ENCODE measurements at regions not wholly inside any gene's neighbourhood (a gene's known extent, or its start where the extent isn't known, plus 50 kb on each side); places are given as distances from the start of the nearest gene placed in this dataset.

DNA sequence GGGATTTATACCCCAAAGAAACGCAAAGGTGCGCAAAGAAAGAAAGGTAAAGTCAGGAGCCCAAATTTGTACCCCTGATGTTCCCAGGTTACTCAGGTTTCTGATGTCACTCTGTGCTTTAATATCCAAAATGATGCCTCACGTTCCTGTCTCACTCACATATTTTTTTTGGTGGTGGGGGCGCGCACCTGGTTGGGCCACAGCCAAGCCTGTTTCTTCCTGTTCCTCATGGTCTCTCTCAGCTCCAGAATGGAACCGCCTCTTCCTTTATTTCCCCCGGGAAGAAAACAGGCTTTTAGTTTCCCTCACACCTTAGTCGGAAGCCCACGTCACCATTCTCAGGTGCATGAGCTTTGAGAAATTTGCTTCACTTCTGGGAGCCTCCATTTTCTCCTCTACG is 118.3 kb upstream of the BOD1 start:
- no peak for DNase-seq
- in situ Hi-C loops (cut with MboI; ENCODE audit: low pct_unique_long_range_greater_than_20kb, low sequenced_read_pairs): no loop called here

DNA sequence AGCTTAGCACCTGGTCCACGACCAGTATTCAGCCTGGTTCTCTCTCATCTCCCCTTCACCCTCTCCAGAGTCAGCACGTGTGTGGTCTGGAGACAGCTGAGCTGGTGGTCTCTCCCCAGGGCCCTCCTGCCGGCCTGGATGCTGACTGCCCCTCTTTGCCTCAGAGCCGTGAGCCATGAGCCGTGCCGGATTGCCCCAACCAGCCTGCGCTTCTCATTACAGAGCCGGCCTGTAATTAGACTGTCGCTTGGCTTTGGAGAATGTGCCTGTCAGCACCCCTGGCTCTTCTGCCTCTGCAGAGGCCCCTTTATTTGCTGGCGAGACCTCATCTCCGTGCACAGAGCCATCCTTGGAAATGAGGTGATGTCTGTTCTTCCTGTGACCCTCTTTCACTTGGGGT is 118.7 kb upstream of the BOD1 start:
- in situ Hi-C loops (cut with MboI; ENCODE audit: low pct_unique_long_range_greater_than_20kb, low sequenced_read_pairs): no loop called here
- DNase-seq: no peak

- in situ Hi-C loops (cut with MboI; ENCODE audit: low pct_unique_long_range_greater_than_20kb, low sequenced_read_pairs): no loop called here
- no peak for DNase-seq
These were observed 119.2 kb upstream of the BOD1 start for GRCh38 chr5:173735691-173736090.

DNA sequence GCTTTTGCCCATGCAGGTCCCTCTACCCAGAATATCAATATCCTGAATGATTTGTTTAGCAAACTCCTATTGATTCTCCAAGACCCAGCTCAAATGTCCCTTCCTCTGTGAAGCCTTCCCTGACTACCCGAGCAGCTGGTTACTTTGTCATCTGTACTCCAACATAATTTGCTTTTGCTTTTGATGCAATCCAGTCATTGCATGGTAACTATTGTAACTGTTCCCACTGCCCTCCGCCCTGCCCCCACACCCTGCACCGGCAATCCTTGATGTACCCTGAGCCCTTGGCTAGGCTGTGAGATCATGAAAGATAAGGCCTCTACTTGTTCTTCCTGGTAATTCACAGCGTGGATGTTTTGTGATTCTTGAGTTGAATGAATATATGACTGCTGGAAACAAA is 119.9 kb upstream of the BOD1 start:
- no peak for DNase-seq
- in situ Hi-C loops (cut with MboI; ENCODE audit: low pct_unique_long_range_greater_than_20kb, low sequenced_read_pairs): no loop called here

DNA sequence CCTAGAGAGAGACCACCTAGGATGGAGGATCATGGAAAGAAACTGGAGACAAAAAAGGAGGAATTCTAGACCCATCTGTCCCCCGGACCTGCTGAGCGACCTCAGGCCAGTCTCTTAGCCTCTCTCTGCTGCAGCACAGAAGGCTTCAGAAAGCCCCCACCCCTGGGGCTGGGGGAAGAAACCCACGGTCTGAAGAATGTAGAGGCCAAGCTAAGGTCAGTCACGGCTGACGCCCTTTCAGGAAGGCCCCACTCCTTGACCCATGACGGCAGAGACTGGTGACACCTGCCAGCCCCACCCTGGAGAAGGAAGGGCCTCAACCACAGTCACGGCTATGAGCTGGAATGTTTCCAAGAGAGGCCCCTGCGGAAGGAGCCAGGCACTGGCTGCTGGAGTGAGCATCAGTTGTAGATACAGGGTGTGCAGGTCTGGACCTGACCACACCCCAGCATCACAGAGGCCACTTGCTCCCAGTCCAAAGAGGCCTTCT is 120.5 kb upstream of the BOD1 start:
- in situ Hi-C loops (cut with MboI; ENCODE audit: low pct_unique_long_range_greater_than_20kb, low sequenced_read_pairs): no loop called here
- peak; percentile 14 for DNase-seq

- DNase-seq: no peak
- in situ Hi-C loops (cut with MboI; ENCODE audit: low pct_unique_long_range_greater_than_20kb, low sequenced_read_pairs): no loop called here
These were observed 123.3 kb upstream of the BOD1 start for GRCh38 chr5:173739741-173740140.

- no peak for DNase-seq
- in situ Hi-C loops (cut with MboI; ENCODE audit: low pct_unique_long_range_greater_than_20kb, low sequenced_read_pairs): no loop called here
These were observed 124.0 kb upstream of the BOD1 start for GRCh38 chr5:173740400-173740799.

GRCh38 chr5:173741087-173741486 is 124.6 kb upstream of the BOD1 start:
- no peak for DNase-seq
- in situ Hi-C loops (cut with MboI; ENCODE audit: low pct_unique_long_range_greater_than_20kb, low sequenced_read_pairs): no loop called here

DNA sequence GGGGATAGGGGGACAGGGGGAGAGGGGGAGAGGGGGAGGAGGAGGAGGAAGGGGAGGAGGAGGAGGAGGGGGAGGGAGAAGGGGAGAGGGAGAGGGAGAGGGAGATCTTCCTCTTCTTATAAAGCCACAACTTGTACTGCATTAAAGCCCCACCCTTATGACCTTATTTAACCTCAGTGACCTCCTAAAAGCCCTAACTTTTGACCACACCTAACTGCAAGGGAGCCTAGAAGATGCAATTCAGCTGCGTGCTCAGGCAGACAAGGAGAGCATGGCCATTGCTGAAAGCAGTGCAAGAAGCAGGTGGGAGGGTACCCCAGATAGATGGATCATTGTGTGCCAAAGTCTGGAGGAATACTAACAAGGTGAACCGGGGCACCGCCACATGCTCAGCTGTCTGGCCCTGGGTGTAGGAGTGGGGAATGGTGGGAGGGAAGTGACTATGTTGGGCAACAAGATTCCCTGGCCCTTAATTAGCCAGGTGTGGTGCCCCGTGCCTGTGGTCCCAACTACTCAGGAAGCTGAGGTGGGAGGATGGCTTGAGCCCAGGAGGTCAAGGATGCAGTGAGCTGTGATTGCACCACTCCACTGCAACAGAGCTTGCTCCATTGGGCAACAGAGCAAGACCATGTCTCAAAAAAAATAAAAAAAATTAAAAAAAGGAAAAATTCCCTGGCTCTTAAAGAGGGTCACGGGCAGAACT is 125.4 kb upstream of the BOD1 start:
- in situ Hi-C loops (cut with MboI; ENCODE audit: low pct_unique_long_range_greater_than_20kb, low sequenced_read_pairs): no loop called here
- no peak for DNase-seq

DNA sequence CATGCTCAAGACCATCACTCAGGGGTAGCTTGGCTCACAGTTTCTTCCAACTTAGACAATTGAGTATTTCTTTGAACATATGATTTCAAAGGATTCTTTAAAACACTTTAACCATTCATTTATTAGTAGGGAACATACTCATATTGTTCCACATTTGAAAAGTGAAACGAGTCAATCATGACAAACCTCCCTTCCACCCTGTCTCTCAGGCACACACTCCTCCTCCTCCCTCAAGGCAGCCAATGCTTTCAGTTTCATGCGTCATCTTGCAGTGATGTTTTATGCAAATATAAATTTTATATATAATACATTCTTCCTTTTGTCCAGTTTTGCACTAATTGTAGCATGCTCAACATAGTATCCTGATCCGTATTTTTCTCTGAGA is 126.0 kb upstream of the BOD1 start:
- in situ Hi-C loops (cut with MboI; ENCODE audit: low pct_unique_long_range_greater_than_20kb, low sequenced_read_pairs): no loop called here
- DNase-seq: no peak

GRCh38 chr5:173743641-173744343 is 127.3 kb upstream of the BOD1 start:
- in situ Hi-C loops (cut with MboI; ENCODE audit: low pct_unique_long_range_greater_than_20kb, low sequenced_read_pairs): no loop called here
- no peak for DNase-seq

DNA sequence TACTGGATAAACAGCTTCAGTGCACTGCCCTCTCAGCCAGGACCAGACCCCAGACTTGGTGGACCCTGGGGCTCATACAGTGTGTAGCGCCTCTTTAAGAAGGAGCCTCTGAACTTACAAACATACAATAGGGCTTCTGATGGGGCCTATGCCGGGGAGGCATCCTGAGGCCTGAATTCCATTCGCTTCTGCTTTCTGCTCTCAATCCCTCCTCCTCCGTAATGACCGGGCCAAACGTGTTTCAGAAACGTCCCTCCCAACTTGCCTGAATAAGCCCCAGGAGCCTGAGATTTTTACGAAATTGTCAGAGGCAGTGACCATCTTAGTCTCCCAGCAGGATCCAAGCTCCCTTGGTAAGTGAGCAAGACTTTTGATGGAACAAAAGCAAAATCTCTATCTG is 128.1 kb upstream of the BOD1 start:
- no peak for DNase-seq
- in situ Hi-C loops (cut with MboI; ENCODE audit: low pct_unique_long_range_greater_than_20kb, low sequenced_read_pairs): no loop called here

DNA sequence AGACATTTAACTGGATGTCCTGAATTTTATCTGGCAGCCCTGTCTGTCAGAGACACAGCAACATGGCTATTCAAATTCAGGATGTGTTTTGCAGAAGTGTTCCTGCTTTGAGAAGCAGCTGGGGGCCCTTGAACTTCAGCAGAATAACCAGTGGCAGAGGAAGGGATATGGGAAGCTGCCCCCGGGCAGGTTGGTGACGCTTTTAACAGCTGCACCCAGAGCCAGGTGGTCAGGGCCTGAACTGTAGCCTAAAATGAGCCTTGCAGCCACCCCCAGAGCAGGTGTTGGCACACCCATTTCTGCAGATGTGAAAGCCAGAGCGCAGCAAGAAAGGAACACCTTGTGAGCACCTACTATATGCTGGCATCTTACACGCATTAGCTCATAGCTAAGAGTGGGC is 128.7 kb upstream of the BOD1 start:
- in situ Hi-C loops (cut with MboI; ENCODE audit: low pct_unique_long_range_greater_than_20kb, low sequenced_read_pairs): no loop called here
- DNase-seq: peak; percentile 11

GRCh38 chr5:173745557-173745956 is 129.1 kb upstream of the BOD1 start:
- no peak for DNase-seq
- in situ Hi-C loops (cut with MboI; ENCODE audit: low pct_unique_long_range_greater_than_20kb, low sequenced_read_pairs): no loop called here

DNA sequence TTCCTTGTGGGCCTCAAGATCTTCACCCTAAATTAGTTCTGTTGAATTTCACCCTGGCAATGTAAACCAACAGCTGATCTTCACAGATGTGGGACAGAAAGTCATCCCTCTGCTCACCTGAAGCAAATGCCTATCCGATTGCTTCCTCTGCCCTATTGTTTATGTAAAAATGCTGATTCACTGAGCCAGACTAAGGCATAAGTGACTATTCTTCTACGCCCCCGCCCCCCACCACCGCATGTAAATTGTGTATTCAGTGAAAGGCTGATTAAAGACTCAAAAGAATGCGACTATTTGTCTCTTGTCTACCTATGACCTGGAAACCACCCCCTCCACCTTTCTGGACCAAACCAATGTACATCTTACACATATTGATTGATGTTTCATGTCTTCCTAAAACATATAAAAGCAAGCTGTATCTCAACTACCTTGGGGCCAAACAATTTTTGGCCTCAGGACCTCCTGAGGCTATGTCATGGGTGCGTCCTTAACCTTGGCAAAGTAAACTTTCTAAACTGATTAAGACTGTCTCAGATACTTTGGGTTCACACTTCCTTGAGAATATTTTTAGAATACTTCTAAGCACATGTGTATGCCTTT is 129.7 kb upstream of the BOD1 start:
- in situ Hi-C loops (cut with MboI; ENCODE audit: low pct_unique_long_range_greater_than_20kb, low sequenced_read_pairs): no loop called here
- DNase-seq: no peak

DNA sequence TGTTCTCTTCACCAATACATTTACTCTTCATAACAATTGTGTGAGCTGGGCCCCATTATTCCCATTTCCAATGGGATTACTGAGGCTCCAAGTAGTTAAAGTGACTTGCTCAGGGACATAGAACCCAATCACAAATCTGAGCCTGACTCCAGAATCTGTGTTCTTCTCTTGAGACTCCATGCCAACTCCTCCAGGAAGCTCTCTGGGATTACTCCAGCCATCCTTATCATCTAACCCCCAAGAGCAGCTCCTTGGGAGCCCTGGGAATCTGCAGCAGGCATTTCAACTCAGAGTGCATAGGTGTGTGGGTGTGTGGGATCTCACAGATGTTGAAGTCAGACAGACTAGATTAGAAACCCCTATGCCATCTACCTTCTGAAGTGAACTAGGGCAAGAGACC is 131.4 kb upstream of the BOD1 start:
- in situ Hi-C loops (cut with MboI; ENCODE audit: low pct_unique_long_range_greater_than_20kb, low sequenced_read_pairs): no loop called here
- DNase-seq: no peak

DNA sequence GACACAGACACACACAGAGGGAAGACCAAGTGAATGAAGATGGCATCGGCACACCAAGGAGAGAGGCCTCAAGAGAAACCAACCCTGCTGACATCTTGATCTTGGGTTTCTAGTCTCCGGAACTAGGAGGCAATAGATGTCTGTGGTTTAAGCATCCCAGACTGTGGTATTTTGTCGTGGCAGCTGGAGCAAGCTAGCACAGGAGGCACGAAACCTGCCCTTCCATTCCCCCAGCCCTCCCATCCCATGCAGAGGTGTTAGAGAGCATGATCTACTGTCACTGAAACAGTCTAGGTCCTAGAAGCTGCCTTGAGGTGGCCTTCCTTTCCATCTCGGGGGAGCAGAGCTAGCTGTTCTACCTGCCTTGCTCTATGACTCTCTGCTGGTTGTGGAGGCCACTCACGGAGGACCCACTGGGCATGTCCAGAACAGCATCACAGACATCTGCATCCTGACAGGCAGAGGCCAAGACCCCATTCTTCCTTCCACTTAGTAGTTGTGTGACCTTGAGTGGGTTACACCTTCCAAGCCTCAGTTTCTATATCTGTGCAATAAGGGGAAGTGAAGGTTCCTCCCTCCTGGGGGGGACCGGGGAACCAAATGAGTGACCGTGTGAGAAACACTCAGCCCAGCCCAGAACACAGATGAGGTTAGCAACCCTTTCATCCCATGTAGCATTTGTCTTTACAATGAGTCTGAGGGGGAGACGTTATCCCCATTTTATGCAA is 134.3 kb upstream of the BOD1 start:
- DNase-seq: no peak
- in situ Hi-C loops (cut with MboI; ENCODE audit: low pct_unique_long_range_greater_than_20kb, low sequenced_read_pairs): no loop called here

- in situ Hi-C loops (cut with MboI; ENCODE audit: low pct_unique_long_range_greater_than_20kb, low sequenced_read_pairs): no loop called here
- DNase-seq: no peak
These were observed 134.8 kb upstream of the BOD1 start for GRCh38 chr5:173751266-173751600.

DNA sequence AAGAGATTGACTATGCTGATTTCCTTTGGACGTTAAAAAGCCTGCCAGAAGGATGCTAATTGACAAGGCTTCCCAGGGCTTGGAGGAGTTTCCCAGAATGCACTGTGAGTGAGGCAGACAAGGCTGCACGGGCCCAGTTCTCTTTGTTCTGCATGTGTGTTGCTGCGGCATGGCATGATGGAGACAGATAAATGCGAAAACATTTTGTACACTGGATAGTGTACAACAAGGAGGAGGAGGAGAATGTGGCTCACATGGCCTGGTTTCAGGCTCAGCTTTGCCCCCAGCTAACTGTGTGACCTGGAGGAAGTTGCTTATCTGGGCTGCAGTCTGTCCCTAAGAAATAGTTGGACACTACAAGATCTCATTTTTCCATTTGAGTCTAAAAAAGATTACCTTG is 135.5 kb upstream of the CPEB4 start:
- in situ Hi-C loops (cut with MboI; ENCODE audit: low pct_unique_long_range_greater_than_20kb, low sequenced_read_pairs): no loop called here
- no peak for DNase-seq

Measured in KBM-7 (cell line).